ENCODE measurements at regions not wholly inside any gene's neighbourhood (a gene's known extent, or its start where the extent isn't known, plus 50 kb on each side); places are given as distances from the start of the nearest gene placed in this dataset.

DNA sequence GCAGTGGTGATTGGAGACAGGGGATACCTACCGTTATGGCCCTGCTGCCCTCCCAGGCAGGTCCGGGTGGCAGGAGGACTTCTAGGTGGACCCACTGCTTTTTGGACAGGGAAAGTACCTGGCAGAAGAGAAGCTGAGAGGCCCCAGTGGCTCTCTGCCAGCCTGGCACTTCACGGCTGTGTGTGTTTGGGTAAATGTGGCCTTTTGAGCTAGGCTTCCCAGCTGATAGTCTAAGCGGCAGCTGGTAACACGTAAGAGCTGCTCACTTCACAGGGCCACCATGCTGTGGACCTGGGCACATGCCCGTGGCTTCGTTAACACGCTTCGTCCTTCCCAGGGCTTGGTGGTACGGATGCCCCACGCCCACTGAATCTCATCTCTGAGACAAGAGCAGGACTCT is 92.0 kb upstream of the CLCN4 start:
- TF ChIP-seq, protein P1, sequence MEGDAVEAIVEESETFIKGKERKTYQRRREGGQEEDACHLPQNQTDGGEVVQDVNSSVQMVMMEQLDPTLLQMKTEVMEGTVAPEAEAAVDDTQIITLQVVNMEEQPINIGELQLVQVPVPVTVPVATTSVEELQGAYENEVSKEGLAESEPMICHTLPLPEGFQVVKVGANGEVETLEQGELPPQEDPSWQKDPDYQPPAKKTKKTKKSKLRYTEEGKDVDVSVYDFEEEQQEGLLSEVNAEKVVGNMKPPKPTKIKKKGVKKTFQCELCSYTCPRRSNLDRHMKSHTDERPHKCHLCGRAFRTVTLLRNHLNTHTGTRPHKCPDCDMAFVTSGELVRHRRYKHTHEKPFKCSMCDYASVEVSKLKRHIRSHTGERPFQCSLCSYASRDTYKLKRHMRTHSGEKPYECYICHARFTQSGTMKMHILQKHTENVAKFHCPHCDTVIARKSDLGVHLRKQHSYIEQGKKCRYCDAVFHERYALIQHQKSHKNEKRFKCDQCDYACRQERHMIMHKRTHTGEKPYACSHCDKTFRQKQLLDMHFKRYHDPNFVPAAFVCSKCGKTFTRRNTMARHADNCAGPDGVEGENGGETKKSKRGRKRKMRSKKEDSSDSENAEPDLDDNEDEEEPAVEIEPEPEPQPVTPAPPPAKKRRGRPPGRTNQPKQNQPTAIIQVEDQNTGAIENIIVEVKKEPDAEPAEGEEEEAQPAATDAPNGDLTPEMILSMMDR (IDR thresholded peaks at IDR 0.05; ENCODE audit: low read depth, low read length, missing control alignments), result no peak

DNA sequence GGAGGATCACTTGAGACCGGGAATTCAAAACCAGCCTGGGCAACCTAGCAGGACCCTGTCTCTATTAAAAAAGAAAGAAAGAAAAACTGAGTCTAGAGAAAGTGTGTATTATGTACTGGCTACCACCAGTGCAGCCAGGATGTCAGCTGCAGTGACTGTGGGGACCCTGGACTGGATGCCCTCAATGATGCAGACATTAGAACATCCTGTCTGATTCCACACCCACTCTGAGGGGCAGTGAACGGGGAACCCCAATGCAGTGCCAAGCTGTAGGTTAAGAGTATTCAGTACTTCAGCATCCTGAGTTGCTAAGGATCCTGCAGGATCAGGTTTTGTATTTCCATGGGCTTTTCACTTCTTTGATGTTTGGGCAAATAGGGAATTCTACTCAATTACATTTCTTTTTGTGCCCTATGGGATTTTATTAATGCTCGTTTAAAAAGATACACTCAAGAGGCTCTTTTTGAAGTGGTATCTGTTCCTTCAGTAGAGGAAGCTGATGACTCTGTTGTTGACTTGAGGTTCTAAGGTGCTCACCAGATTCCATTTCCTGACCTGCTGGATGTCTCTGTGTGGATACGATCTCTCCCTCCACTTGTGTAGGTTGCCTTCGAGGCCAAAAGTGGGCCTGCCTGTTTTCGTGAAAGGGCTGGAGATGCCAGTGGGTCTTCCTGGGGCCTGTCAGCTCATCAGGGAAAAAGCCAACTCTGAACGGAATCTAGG is 85.9 kb upstream of the CLCN4 start:
- no peak for DNase-seq (ENCODE audit: extremely low read depth, low read depth)
- no peak overlapping the region for H3K4me3 ChIP-seq (replicated peaks; ENCODE audit: low read depth, low read length)
- TF ChIP-seq, protein P1 (IDR thresholded peaks at IDR 0.05; ENCODE audit: low read depth, low read length, missing control alignments), result no peak

More for the DNA sequence above, 92.0 kb upstream of the CLCN4 start:
- no peak for DNase-seq (ENCODE audit: extremely low read depth, low read depth)
- H3K4me3 ChIP-seq (replicated peaks; ENCODE audit: low read depth, low read length), result no peak overlapping the region

DNA sequence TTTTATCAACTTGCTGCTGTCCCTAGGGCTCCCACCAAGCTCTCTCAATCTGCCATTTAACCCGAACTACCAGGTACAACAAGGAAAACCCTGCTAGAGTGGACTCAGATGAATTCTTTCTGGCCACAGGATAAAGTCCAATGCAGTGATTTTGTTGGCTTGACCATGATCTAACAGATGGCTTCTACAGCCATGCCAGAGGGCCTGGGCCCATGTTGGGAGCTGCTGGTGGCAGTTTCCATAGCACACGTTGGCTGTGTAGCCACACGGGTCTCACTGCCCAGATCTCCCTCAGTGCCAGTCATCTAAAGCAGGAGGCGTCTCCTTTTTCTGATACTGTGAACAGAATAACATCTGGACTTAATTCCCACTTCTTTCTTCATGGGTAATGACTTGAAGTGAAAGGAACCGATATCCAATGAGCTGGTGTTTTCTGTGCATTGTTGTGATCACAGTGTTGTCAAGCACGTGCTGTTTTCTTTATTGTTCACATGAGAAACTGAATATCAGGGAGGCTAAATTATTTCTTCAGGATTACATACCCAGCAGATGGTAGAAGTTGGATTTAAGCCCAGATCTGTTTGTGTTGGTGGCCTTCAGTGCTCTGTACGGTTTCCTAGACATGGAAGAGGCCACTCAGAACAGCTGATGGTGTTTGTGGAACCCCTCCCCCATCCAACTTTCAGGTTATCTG is 85.2 kb upstream of the CLCN4 start:
- TF ChIP-seq, protein P1 (IDR thresholded peaks at IDR 0.05; ENCODE audit: low read depth, low read length, missing control alignments), result no peak
- DNase-seq (ENCODE audit: extremely low read depth, low read depth), result no peak
- no peak overlapping the region for H3K4me3 ChIP-seq (replicated peaks; ENCODE audit: low read depth, low read length)

DNA sequence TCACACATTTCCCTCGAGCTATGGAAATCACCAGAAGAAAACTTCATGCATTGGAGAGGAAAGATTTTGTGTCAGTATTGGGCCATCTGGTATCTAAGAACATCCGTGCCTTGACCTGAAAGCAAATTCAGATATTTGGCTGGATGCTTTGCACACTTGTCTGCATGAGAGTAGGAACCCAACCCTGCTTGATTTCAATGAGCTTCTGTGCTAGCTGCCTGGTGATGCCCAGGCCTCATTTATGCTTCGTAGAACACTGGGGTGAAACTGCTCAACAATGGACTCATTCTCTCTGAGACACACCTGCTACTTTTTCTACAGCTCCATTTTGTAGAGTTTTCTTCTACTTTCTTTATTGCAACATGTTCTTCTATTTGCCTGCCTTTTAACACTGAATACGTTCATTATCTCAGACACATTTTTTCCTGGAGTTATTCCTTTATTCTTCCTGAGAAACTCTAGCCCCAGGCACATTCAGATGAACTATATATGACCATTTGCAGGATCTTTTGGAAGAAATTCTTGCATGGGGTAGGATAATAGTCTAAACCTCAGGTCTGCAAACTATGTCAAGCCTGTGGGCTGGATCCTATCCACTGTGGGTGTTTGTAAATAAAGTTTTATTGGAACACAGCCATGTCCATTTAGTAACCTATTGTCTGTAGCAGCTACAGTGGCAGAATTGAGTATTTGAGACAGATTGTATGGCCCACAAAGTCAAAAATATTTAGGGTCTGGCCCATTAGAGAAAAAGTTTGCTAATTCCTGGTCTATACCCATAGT is 83.8 kb upstream of the CLCN4 start:
- no peak for DNase-seq (ENCODE audit: extremely low read depth, low read depth)
- TF ChIP-seq, protein P1 (IDR thresholded peaks at IDR 0.05; ENCODE audit: low read depth, low read length, missing control alignments), result no peak
- no peak overlapping the region for H3K4me3 ChIP-seq (replicated peaks; ENCODE audit: low read depth, low read length)

DNA sequence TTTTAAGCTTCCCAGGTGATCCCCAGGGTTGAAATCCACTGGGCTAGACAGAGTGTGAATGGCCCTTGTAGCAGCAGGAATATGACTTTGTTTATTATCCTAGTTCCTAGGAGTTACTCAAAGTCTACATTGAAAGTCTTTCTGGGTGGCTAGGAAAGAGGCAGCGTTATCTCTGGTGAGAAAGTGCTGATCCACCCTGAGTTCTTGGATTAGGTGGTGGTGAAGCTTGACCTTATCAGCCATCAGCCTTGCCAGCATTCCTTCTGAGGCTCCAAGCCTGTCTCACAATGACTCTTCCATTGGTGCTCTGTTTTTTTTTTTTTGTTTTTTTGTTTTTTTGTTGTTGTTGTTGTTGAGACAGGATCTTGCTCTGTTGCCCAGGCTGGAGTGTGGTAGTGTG is 83.1 kb upstream of the CLCN4 start:
- TF ChIP-seq, protein P1 (IDR thresholded peaks at IDR 0.05; ENCODE audit: low read depth, low read length, missing control alignments), result no peak
- no peak overlapping the region for H3K4me3 ChIP-seq (replicated peaks; ENCODE audit: low read depth, low read length)
- DNase-seq (ENCODE audit: extremely low read depth, low read depth), result no peak

DNA sequence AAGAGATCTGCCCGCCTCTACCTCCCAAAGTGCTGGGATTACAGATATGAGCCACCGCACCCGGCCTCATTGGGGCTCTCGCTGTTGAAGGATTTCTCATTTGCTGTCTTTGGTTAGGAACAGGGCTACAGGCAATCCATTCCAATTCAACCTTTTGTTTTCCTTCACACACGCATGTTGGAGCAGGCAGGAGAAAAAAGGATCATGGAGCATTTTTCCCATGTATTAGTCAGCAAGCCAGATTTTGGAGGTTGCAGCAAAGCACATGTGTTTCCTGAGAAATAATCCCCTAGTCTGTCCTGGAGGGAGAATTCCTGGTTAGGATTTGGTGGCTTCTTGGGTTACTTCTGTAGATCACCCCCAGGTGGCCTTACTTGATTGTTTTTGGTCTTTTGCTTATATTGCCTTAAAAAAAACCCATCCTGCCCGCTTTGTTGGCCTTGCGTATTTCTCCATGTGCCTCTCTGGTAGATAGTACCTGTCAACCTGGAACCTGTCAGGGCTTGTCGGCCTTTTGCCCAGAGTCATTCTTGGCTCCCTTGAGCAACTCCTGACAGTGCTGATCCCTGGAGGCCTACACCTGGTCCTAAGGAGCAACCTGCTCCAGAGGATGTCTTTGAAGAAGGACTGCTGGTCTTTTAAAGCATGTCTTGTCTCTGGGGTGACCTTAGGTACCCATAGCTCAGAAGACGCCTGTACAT is 82.4 kb upstream of the CLCN4 start:
- TF ChIP-seq, protein P1 (IDR thresholded peaks at IDR 0.05; ENCODE audit: low read depth, low read length, missing control alignments), result no peak
- no peak for DNase-seq (ENCODE audit: extremely low read depth, low read depth)
- no peak overlapping the region for H3K4me3 ChIP-seq (replicated peaks; ENCODE audit: low read depth, low read length)
